ENCODE measurements at regions not wholly inside any gene's neighbourhood (a gene's known extent, or its start where the extent isn't known, plus 50 kb on each side); places are given as distances from the start of the nearest gene placed in this dataset.

- DNase-seq (no peak), ATAC-seq (no peak)
- Mint-ChIP-seq H3K4me3 (no peak overlapping the region), H3K36me3 (ENCODE audit: insufficient read depth) (no peaks in the 10 kb centered on the region), H3K27me3 (ENCODE audit: low read depth) (no peaks in the 10 kb centered on the region), H3K9me3 (no peaks in the 10 kb centered on the region), H3K4me1 (ENCODE audit: low read depth) (no peaks in the 10 kb centered on the region)
These were observed 58.7 kb downstream of the OTOL1 start for GRCh38 chr3:161555320-161555719.

- no peak for ATAC-seq
- Mint-ChIP-seq H3K27me3 (ENCODE audit: low read depth) (no peaks in the 10 kb centered on the region), H3K4me1 (ENCODE audit: low read depth) (no peaks in the 10 kb centered on the region), H3K4me3 (no peak overlapping the region), H3K9me3 (no peaks in the 10 kb centered on the region), H3K36me3 (ENCODE audit: insufficient read depth) (no peaks in the 10 kb centered on the region)
- DNase-seq: no peak
These were observed 59.9 kb downstream of the OTOL1 start for GRCh38 chr3:161556533-161556932.

- DNase-seq: no peak
- H3K27me3 Mint-ChIP-seq (ENCODE audit: low read depth): no peaks in the 10 kb centered on the region
These were observed 60.3 kb downstream of the OTOL1 start for GRCh38 chr3:161556941-161557340.

GRCh38 chr3:161557445-161558150 lies 61.0 kb downstream of the OTOL1 start:
- Mint-ChIP-seq H3K36me3 (ENCODE audit: insufficient read depth) (no peaks in the 10 kb centered on the region), H3K9me3 (no peaks in the 10 kb centered on the region), H3K27me3 (ENCODE audit: low read depth) (no peaks in the 10 kb centered on the region), H3K4me3 (no peak overlapping the region), H3K4me1 (ENCODE audit: low read depth) (no peaks in the 10 kb centered on the region)
- DNase-seq (no peak), ATAC-seq (no peak)

More at GRCh38 chr3:161556941-161557340, 60.3 kb downstream of the OTOL1 start:
- Mint-ChIP-seq H3K4me3 (no peak overlapping the region), H3K9me3 (no peaks in the 10 kb centered on the region), H3K4me1 (ENCODE audit: low read depth) (no peaks in the 10 kb centered on the region), H3K36me3 (ENCODE audit: insufficient read depth) (no peaks in the 10 kb centered on the region)
- ATAC-seq: no peak

GRCh38 chr3:161558236-161558635 lies 61.6 kb downstream of the OTOL1 start:
- DNase-seq (no peak), ATAC-seq (no peak)
- Mint-ChIP-seq H3K27me3 (ENCODE audit: low read depth) (no peaks in the 10 kb centered on the region), H3K36me3 (ENCODE audit: insufficient read depth) (no peaks in the 10 kb centered on the region), H3K4me1 (ENCODE audit: low read depth) (no peaks in the 10 kb centered on the region), H3K4me3 (no peak overlapping the region), H3K9me3 (no peaks in the 10 kb centered on the region)

- no peak for ATAC-seq
- Mint-ChIP-seq H3K9me3 (no peaks in the 10 kb centered on the region), H3K36me3 (ENCODE audit: insufficient read depth) (no peaks in the 10 kb centered on the region), H3K4me3 (no peak overlapping the region), H3K27me3 (ENCODE audit: low read depth) (no peaks in the 10 kb centered on the region), H3K4me1 (ENCODE audit: low read depth) (no peaks in the 10 kb centered on the region)
- DNase-seq: no peak
These were observed 62.8 kb downstream of the OTOL1 start for GRCh38 chr3:161559177-161559998.

GRCh38 chr3:161560008-161560637 lies 63.5 kb downstream of the OTOL1 start:
- ATAC-seq (no peak), DNase-seq (no peak)
- H3K27me3 Mint-ChIP-seq (ENCODE audit: low read depth): no peaks in the 10 kb centered on the region
- no peak overlapping the region for H3K4me3 Mint-ChIP-seq
- no peaks in the 10 kb centered on the region for H3K4me1 Mint-ChIP-seq (ENCODE audit: low read depth)
- H3K36me3 Mint-ChIP-seq (ENCODE audit: insufficient read depth): no peaks in the 10 kb centered on the region
- H3K9me3 Mint-ChIP-seq: no peaks in the 10 kb centered on the region

- H3K36me3 Mint-ChIP-seq (ENCODE audit: insufficient read depth): no peaks in the 10 kb centered on the region
- ATAC-seq: no peak
These were observed 71.2 kb downstream of the OTOL1 start for GRCh38 chr3:161567577-161568361.

GRCh38 chr3:161568671-161569070 lies 72.1 kb downstream of the OTOL1 start:
- H3K4me1 Mint-ChIP-seq (ENCODE audit: low read depth): no peaks in the 10 kb centered on the region
- H3K36me3 Mint-ChIP-seq (ENCODE audit: insufficient read depth): no peaks in the 10 kb centered on the region
- no peak for DNase-seq
- no peak overlapping the region for H3K4me3 Mint-ChIP-seq
- ATAC-seq: no peak
- no peaks in the 10 kb centered on the region for H3K9me3 Mint-ChIP-seq
- no peaks in the 10 kb centered on the region for H3K27me3 Mint-ChIP-seq (ENCODE audit: low read depth)

More at GRCh38 chr3:161567577-161568361, 71.2 kb downstream of the OTOL1 start:
- no peak for DNase-seq
- no peaks in the 10 kb centered on the region for H3K9me3 Mint-ChIP-seq
- no peaks in the 10 kb centered on the region for H3K27me3 Mint-ChIP-seq (ENCODE audit: low read depth)
- no peaks in the 10 kb centered on the region for H3K4me1 Mint-ChIP-seq (ENCODE audit: low read depth)
- H3K4me3 Mint-ChIP-seq: no peak overlapping the region

GRCh38 chr3:161571951-161572350 lies 75.3 kb downstream of the OTOL1 start:
- H3K9me3 Mint-ChIP-seq: no peaks in the 10 kb centered on the region
- no peaks in the 10 kb centered on the region for H3K27me3 Mint-ChIP-seq (ENCODE audit: low read depth)
- DNase-seq (no peak), ATAC-seq (no peak)
- no peaks in the 10 kb centered on the region for H3K4me1 Mint-ChIP-seq (ENCODE audit: low read depth)
- H3K36me3 Mint-ChIP-seq (ENCODE audit: insufficient read depth): no peaks in the 10 kb centered on the region
- no peak overlapping the region for H3K4me3 Mint-ChIP-seq

- Mint-ChIP-seq H3K9me3 (no peaks in the 10 kb centered on the region), H3K4me3 (no peak overlapping the region), H3K36me3 (ENCODE audit: insufficient read depth) (no peaks in the 10 kb centered on the region), H3K4me1 (ENCODE audit: low read depth) (no peaks in the 10 kb centered on the region), H3K27me3 (ENCODE audit: low read depth) (no peaks in the 10 kb centered on the region)
- ATAC-seq (no peak), DNase-seq (no peak)
These were observed 76.5 kb downstream of the OTOL1 start for GRCh38 chr3:161573136-161573535.

- Mint-ChIP-seq H3K4me1 (ENCODE audit: low read depth) (no peaks in the 10 kb centered on the region), H3K36me3 (ENCODE audit: insufficient read depth) (no peaks in the 10 kb centered on the region), H3K4me3 (no peak overlapping the region), H3K27me3 (ENCODE audit: low read depth) (no peaks in the 10 kb centered on the region), H3K9me3 (no peaks in the 10 kb centered on the region)
- DNase-seq: no peak
- no peak for ATAC-seq
These were observed 79.3 kb downstream of the OTOL1 start for GRCh38 chr3:161575901-161576300.

GRCh38 chr3:161576311-161576710 lies 79.7 kb downstream of the OTOL1 start:
- Mint-ChIP-seq H3K9me3 (no peaks in the 10 kb centered on the region), H3K27me3 (ENCODE audit: low read depth) (no peaks in the 10 kb centered on the region), H3K4me3 (no peak overlapping the region), H3K36me3 (ENCODE audit: insufficient read depth) (no peaks in the 10 kb centered on the region), H3K4me1 (ENCODE audit: low read depth) (no peaks in the 10 kb centered on the region)
- ATAC-seq (no peak), DNase-seq (no peak)

All from activated T-cell treated with anti-CD3 and anti-CD28 coated beads, Interleukin-2, amount 50 U/mL, for 4 hours (primary cell).